Adrenal gland (tissue), 9 donors: ENCODE measurements at regions not wholly inside any gene's neighbourhood (a gene's known extent, or its start where the extent isn't known, plus 50 kb on each side); places are given as distances from the start of the nearest gene placed in this dataset.

Source experiments
- DNase-seq, 7 donors: peaks; one replicate each; pipeline ENCODE4 v3.0.0-alpha.2; 2019 to 2020
- H3K27ac ChIP-seq, 5 donors: fragments of 200-600 bp; sonication (generic) in 4 of 5; 1 replicate in 3 of 5; 2 replicates in 2 of 5; pipeline versions ENCODE4 v1.5.1 to v1.8.0; 2016 to 2020; ENCODE audit warnings: mild to moderate bottlenecking in 1 of 5
- H3K27me3 ChIP-seq: fragments of 200-600 bp; 2 replicates; pipeline ENCODE4 v1.8.0; 2021
- H3K36me3 ChIP-seq, 2 donors: fragments of 200-600 bp; replicated peaks in 1 of 2; 1 replicate in 1 of 2; 2 replicates in 1 of 2; pipeline versions ENCODE4 v1.5.1 to v1.8.0; 2018 to 2022
- H3K4me1 ChIP-seq, 2 donors: fragments of 200-600 bp; replicated peaks in 1 of 2; 1 replicate in 1 of 2; 2 replicates in 1 of 2; pipeline versions ENCODE4 v1.5.1 to v1.8.0; 2018 to 2021
- H3K4me3 ChIP-seq, 4 donors: fragments of 200-600 bp; sonication (generic) in 3 of 4; one replicate each; pipeline ENCODE4 v1.5.1; 2016 to 2018
- H3K9me3 ChIP-seq, 3 donors: fragments of 200-600 bp; sonication (generic) in 1 of 3; replicated peaks in 1 of 3; 1 replicate in 2 of 3; 2 replicates in 1 of 3; pipeline versions ENCODE4 v1.5.1 to v1.8.0; 2016 to 2021
- POLR2A ChIP-seq, 2 donors: fragments of 450-650 bp; IDR thresholded peaks; one replicate each; pipeline ENCODE4 v1.6.1; 2017; ENCODE audit warnings: antibody characterized with exemption in 2 of 2, mild to moderate bottlenecking in 2 of 2, moderate library complexity in 1 of 2
- WGBS, 4 donors: extraction: QIAGEN DNeasy Blood & Tissue Kit in 2 of 4; methylation state at CpG; one replicate each; pipeline versions ENCODE4 v1.1.5 to v1.1.7; 2013 to 2017; 5-methylcytosine and 5-hydroxymethylcytosine counted together
- intact Hi-C, 2 donors: fragments of 100-400 bp; cut with DNase I; formaldehyde crosslinking; loops; one replicate each; pipeline versions ENCODE4 v1.14.1 to v1.15.0; 2022 to 2023
- TF ChIP-seq, protein P1 (sequence below), 6 experiments: fragments of 450-650 bp in 4 of 6; fragments of 200-600 bp in 2 of 6; sonication (generic) in 1 of 6; IDR thresholded peaks; 1 replicate in 5 of 6; 2 replicates in 1 of 6; pipeline versions ENCODE4 v1.5.1 to v1.8.0; 2016 to 2021; ENCODE audit warnings: antibody characterized with exemption in 6 of 6, mild to moderate bottlenecking in 2 of 6, moderate library complexity in 1 of 6
- donor health status: healthy with polysubstance abuse.
- donor health status: Bipolar disorder and iron deficiency.
- donor health status: DM: yes; HTN: yes; CAD: no.
- donor health status: DM: no; HTN: no; CAD: no.
- donor health status: DM: no; HTN: no; CAD: no.

DNA sequence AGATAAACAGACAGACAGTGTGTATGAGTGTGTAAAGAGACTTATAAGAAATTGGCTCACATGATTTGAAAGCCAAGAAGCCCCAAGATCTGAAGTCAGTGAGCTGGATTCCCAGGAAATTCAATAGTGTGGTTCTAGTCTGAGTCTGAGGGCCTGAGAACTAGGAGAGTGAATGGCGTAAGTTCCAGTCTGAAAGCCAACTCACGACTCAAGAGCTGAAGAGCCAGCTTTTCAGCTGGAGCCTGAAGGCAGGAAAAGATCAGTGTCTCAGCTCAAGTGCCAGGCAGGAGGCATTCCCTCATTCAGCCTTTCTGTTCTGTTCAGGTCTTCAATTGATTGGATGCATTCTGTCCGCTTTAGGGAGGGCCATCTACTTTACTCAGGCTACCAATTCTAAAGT is 257.2 kb downstream of the PLPP3 start:
- WGBS, 4 donors = 84 to 94% (median 88%) methylated on average over 3 of the region's 3 CpGs
- DNase-seq = no peak
- Histone ChIP-seq H3K4me3 (no peak overlapping the region), H3K36me3 (no peaks in the 10 kb centered on the region), H3K27me3 (no peaks in the 10 kb centered on the region), H3K9me3 (no peaks in the 10 kb centered on the region), H3K27ac (no peak overlapping the region), H3K4me1 (no peaks in the 10 kb centered on the region)
- intact Hi-C loops = no loop called here
- no peak for TF ChIP-seq POLR2A (IDR thresholded peaks at IDR 0.05)
- TF ChIP-seq, protein P1, sequence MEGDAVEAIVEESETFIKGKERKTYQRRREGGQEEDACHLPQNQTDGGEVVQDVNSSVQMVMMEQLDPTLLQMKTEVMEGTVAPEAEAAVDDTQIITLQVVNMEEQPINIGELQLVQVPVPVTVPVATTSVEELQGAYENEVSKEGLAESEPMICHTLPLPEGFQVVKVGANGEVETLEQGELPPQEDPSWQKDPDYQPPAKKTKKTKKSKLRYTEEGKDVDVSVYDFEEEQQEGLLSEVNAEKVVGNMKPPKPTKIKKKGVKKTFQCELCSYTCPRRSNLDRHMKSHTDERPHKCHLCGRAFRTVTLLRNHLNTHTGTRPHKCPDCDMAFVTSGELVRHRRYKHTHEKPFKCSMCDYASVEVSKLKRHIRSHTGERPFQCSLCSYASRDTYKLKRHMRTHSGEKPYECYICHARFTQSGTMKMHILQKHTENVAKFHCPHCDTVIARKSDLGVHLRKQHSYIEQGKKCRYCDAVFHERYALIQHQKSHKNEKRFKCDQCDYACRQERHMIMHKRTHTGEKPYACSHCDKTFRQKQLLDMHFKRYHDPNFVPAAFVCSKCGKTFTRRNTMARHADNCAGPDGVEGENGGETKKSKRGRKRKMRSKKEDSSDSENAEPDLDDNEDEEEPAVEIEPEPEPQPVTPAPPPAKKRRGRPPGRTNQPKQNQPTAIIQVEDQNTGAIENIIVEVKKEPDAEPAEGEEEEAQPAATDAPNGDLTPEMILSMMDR (IDR thresholded peaks at IDR 0.05) = no peak

DNA sequence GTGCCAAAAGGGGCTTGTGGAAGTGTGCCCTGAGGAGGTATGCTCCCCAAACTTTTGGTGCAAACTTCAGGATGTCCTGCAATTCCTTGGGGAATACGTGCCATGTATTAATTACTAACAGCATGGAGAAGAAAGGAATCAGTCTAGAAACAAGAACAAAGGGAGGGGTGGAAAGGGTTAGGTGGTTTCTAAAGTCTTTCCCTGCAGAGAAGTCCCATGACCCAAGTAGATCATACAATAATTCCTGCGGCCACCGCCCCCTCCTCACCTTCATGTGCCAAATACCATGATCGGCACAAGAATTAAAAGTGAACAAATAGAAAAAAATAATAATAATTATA is 258.2 kb downstream of the PLPP3 start:
- intact Hi-C loops = no loop called here

DNA sequence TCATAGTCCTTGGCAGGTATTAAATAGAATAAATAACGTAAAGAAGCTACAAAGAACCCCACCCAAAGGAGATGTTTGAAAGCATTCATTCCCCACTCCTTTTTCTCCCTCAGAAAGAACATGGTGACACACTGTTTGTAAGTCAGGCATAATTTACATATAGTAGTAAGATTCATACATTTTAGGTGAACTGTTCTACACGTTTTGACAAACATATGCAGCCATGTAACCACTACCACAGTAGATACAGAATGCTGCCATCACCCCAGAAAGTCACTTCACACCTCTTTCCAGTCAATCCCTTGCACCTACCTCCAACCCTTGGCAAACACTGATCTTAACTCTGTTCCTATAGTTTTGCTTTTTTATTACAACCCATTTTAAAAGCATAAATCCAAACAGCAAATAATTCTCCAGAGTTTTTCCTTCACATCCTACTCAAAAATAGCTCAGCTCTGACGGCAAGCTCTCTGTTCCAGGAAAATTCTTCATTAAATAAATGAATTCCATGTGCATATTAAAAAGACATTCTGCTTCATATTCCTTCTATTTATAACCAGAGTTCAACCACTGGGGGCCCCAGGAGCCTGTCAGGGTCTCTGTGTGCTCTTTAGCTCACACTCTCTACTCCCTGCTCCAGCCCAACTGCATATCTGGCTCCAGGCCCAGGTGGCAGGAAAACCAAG is 258.8 kb downstream of the PLPP3 start:
- no peaks in the 10 kb centered on the region for H3K27me3 ChIP-seq
- no peak overlapping the region for H3K27ac ChIP-seq
- no peaks in the 10 kb centered on the region for H3K4me1 ChIP-seq
- no peaks in the 10 kb centered on the region for H3K9me3 ChIP-seq
- no peak for DNase-seq
- no peak for TF ChIP-seq POLR2A (IDR thresholded peaks at IDR 0.05)
- TF ChIP-seq, protein P1 (IDR thresholded peaks at IDR 0.05) = no peak
- WGBS, 4 donors = 52 to 65% (median 61%) methylated on average over 3 of the region's 3 CpGs
- no peaks in the 10 kb centered on the region for H3K36me3 ChIP-seq
- H3K4me3 ChIP-seq = no peak overlapping the region
- intact Hi-C loops = no loop called here

More for the DNA sequence above, 258.2 kb downstream of the PLPP3 start:
- H3K27ac ChIP-seq = no peak overlapping the region
- no peak overlapping the region for H3K4me3 ChIP-seq
- no peaks in the 10 kb centered on the region for H3K9me3 ChIP-seq
- 87 to 91% (median 89%) methylated on average over 4 of the region's 4 CpGs for WGBS, 4 donors
- no peaks in the 10 kb centered on the region for H3K27me3 ChIP-seq
- H3K36me3 ChIP-seq = no peaks in the 10 kb centered on the region
- TF ChIP-seq POLR2A (IDR thresholded peaks at IDR 0.05) = no peak
- TF ChIP-seq, protein P1 (IDR thresholded peaks at IDR 0.05) = no peak
- no peak for DNase-seq
- no peaks in the 10 kb centered on the region for H3K4me1 ChIP-seq

DNA sequence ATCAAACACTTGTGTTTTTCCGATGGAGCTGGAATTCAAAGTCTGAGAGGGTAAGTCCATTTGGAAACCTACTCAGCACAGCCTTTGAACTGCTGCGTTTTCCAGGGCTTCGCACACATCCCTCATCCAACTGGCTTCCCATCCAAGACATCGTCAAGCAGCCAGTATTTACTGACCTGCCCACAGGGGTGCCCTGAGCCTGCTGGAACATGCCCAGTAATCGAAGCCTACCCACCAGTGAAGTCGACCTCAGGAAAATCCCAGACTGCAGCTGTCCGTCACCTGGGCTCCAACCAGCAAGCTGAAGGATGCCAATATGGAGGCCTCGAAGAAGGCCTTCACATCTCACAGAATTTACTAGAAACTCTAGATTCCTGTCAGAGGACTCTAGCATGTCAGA is 261.6 kb downstream of the PLPP3 start:
- TF ChIP-seq, protein P1 (IDR thresholded peaks at IDR 0.05) = no peak
- TF ChIP-seq POLR2A (IDR thresholded peaks at IDR 0.05) = no peak
- Histone ChIP-seq H3K27ac (no peak overlapping the region), H3K36me3 (no peaks in the 10 kb centered on the region), H3K9me3 (no peaks in the 10 kb centered on the region), H3K4me3 (no peak overlapping the region), H3K27me3 (no peaks in the 10 kb centered on the region), H3K4me1 (no peaks in the 10 kb centered on the region)
- 91 to 98% (median 95%) methylated on average over 6 to 8 of the region's 8 CpGs for WGBS, 4 donors
- DNase-seq = no peak
- intact Hi-C loops = no loop called here
